ENCODE measurements at regions not wholly inside any gene's neighbourhood (a gene's known extent, or its start where the extent isn't known, plus 50 kb on each side); places are given as distances from the start of the nearest gene placed in this dataset.

DNA sequence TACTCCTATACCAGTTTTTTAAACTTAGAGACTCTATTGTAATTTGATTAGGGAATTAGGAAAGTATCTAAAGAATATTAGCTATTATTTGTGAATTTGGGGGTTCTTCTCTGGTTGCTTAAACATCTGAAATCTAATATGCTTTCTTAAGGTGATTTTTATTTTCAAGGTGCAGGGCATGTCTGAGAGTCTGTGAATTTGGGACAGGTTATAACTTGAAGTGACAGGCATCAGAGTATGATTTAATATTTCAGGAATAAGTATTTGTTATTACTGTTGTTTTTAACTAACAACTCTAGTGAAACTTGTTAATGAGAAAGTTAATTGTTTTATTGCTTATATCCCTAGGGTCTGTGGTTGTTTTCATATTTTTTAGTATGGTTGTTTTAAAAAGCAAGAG lies 321.6 kb upstream of the EPHA3 start:
- no peak for ATAC-seq
- TF ChIP-seq ZNF565 (CRISPR knock-in tag; conservative IDR thresholded peaks at IDR 0.05; ENCODE audit: low read depth) (no peak), ZNF70 (CRISPR knock-in tag; IDR thresholded peaks at IDR 0.05) (no peak), GLIS3 (CRISPR knock-in tag; IDR thresholded peaks at IDR 0.05) (no peak), ZC3H10 (CRISPR knock-in tag; IDR thresholded peaks at IDR 0.05) (no peak), ISL1 (CRISPR knock-in tag; IDR thresholded peaks at IDR 0.05) (no peak), ZFP30 (CRISPR knock-in tag; IDR thresholded peaks at IDR 0.05) (no peak), BACH2 (CRISPR knock-in tag; IDR thresholded peaks at IDR 0.05; ENCODE audit: borderline replicate concordance) (no peak), ZFP3 (CRISPR knock-in tag; IDR thresholded peaks at IDR 0.05) (no peak), TOX (CRISPR knock-in tag; IDR thresholded peaks at IDR 0.05; ENCODE audit: borderline replicate concordance) (no peak), ZNF8 (CRISPR knock-in tag; IDR thresholded peaks at IDR 0.05) (no peak), SNAI2 (CRISPR knock-in tag; IDR thresholded peaks at IDR 0.05) (no peak)
- TF ChIP-seq, protein P1, sequence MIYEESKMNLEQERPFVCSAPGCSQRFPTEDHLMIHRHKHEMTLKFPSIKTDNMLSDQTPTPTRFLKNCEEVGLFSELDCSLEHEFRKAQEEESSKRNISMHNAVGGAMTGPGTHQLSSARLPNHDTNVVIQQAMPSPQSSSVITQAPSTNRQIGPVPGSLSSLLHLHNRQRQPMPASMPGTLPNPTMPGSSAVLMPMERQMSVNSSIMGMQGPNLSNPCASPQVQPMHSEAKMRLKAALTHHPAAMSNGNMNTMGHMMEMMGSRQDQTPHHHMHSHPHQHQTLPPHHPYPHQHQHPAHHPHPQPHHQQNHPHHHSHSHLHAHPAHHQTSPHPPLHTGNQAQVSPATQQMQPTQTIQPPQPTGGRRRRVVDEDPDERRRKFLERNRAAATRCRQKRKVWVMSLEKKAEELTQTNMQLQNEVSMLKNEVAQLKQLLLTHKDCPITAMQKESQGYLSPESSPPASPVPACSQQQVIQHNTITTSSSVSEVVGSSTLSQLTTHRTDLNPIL (CRISPR knock-in tag; IDR thresholded peaks at IDR 0.05; ENCODE audit: low read depth): no peak
- TF ChIP-seq, protein P2, sequence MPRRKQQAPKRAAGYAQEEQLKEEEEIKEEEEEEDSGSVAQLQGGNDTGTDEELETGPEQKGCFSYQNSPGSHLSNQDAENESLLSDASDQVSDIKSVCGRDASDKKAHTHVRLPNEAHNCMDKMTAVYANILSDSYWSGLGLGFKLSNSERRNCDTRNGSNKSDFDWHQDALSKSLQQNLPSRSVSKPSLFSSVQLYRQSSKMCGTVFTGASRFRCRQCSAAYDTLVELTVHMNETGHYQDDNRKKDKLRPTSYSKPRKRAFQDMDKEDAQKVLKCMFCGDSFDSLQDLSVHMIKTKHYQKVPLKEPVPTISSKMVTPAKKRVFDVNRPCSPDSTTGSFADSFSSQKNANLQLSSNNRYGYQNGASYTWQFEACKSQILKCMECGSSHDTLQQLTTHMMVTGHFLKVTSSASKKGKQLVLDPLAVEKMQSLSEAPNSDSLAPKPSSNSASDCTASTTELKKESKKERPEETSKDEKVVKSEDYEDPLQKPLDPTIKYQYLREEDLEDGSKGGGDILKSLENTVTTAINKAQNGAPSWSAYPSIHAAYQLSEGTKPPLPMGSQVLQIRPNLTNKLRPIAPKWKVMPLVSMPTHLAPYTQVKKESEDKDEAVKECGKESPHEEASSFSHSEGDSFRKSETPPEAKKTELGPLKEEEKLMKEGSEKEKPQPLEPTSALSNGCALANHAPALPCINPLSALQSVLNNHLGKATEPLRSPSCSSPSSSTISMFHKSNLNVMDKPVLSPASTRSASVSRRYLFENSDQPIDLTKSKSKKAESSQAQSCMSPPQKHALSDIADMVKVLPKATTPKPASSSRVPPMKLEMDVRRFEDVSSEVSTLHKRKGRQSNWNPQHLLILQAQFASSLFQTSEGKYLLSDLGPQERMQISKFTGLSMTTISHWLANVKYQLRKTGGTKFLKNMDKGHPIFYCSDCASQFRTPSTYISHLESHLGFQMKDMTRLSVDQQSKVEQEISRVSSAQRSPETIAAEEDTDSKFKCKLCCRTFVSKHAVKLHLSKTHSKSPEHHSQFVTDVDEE (CRISPR knock-in tag; IDR thresholded peaks at IDR 0.05): no peak

DNA sequence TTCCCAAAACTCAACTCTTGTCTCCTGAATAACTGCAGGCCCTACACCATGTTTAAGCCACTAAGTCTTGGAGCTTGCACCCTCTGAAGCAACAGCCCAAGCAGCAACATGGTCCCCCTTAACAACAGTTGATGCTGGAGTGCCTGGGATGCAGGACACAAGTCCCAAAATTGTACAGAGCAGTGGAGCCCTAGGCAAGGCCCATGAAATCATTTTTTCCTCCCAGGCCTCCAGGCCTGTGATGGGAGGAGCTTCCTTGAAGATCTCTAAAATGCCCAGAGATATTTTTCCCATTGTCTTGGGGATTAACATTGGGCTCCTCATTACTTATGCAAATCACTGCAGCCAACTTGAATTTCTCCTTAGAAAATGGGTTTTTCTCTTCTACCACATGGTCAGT lies 311.9 kb upstream of the EPHA3 start:
- no peak for TF ChIP-seq PPARA (CRISPR knock-in tag; IDR thresholded peaks at IDR 0.05; ENCODE audit: borderline replicate concordance)
- TF ChIP-seq, protein P3, sequence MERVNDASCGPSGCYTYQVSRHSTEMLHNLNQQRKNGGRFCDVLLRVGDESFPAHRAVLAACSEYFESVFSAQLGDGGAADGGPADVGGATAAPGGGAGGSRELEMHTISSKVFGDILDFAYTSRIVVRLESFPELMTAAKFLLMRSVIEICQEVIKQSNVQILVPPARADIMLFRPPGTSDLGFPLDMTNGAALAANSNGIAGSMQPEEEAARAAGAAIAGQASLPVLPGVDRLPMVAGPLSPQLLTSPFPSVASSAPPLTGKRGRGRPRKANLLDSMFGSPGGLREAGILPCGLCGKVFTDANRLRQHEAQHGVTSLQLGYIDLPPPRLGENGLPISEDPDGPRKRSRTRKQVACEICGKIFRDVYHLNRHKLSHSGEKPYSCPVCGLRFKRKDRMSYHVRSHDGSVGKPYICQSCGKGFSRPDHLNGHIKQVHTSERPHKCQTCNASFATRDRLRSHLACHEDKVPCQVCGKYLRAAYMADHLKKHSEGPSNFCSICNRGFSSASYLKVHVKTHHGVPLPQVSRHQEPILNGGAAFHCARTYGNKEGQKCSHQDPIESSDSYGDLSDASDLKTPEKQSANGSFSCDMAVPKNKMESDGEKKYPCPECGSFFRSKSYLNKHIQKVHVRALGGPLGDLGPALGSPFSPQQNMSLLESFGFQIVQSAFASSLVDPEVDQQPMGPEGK (CRISPR knock-in tag; IDR thresholded peaks at IDR 0.05; ENCODE audit: borderline replicate concordance): no peak
- no peak for TF ChIP-seq ZFP30 (CRISPR knock-in tag; IDR thresholded peaks at IDR 0.05)
- no peak for TF ChIP-seq ESRRG (CRISPR knock-in tag; IDR thresholded peaks at IDR 0.05)
- no peak for TF ChIP-seq ZC3H10 (CRISPR knock-in tag; IDR thresholded peaks at IDR 0.05)
- TF ChIP-seq ARNTL (CRISPR knock-in tag; IDR thresholded peaks at IDR 0.05; ENCODE audit: borderline replicate concordance, low read depth): no peak
- TF ChIP-seq OSR1 (CRISPR knock-in tag; IDR thresholded peaks at IDR 0.05): no peak
- TF ChIP-seq GLIS3 (CRISPR knock-in tag; IDR thresholded peaks at IDR 0.05): no peak
- no peak for TF ChIP-seq TCF4 (CRISPR knock-in tag; IDR thresholded peaks at IDR 0.05; ENCODE audit: borderline replicate concordance)
- no peak for TF ChIP-seq ISL1 (CRISPR knock-in tag; IDR thresholded peaks at IDR 0.05)
- TF ChIP-seq, protein P2 (CRISPR knock-in tag; IDR thresholded peaks at IDR 0.05): no peak

DNA sequence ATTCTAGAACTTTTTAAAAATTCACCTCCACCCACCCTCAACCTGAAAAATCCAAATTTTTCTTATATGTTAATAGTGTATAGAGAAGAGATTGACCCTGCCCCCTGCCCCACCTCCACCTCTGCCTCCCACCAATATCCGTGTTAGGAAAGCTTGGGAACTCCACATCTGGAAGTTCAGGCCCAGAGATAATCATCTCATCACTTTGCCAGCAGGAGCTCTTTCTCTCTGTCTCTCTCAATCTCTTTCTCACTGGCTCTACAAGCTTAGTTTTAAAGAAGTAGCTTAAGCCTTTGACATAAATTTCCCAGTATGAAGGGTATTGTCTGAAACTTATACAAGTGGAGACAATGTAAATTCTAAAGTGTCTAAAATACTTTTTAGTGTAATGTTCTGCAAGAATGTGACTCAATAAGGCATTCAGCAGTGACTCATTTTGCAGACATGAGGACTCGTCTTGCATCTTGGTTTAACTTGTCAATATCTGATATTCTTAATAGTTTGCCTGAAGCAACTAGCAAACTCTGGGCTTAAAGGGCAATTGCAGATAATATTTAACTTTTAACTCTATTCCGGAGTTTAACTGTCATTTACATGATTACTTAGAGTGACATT lies 299.8 kb upstream of the EPHA3 start:
- ATAC-seq: no peak

More for the DNA sequence above, 311.9 kb upstream of the EPHA3 start:
- no peak for ATAC-seq

More for the DNA sequence above, 299.8 kb upstream of the EPHA3 start:
- TF ChIP-seq, protein P2 (CRISPR knock-in tag; IDR thresholded peaks at IDR 0.05): no peak
- TF ChIP-seq OSR1 (CRISPR knock-in tag; IDR thresholded peaks at IDR 0.05) (no peak), ZNF70 (CRISPR knock-in tag; IDR thresholded peaks at IDR 0.05) (no peak), GLIS3 (CRISPR knock-in tag; IDR thresholded peaks at IDR 0.05) (no peak), TOX (CRISPR knock-in tag; IDR thresholded peaks at IDR 0.05; ENCODE audit: borderline replicate concordance) (no peak)

Data from SK-N-SH treated with all-trans-retinoic acid at 6 μM for 48 hours (cell line).